SJSA1 (cell line): ENCODE measurements at regions not wholly inside any gene's neighbourhood (a gene's known extent, or its start where the extent isn't known, plus 50 kb on each side); places are given as distances from the start of the nearest gene placed in this dataset.
A peak's percentile ranks its signal among the peaks of the same experiment; 100 is the strongest.
"Not testable (repeated sequence)": the region's sequence is repeated elsewhere in the genome, so short reads cannot be mapped to it uniquely, and the experiment has no call there.

ENCODE experiments used
- DNase-seq, 2 experiments: peaks; one replicate each; pipeline ENCODE4 v3.0.0-alpha.2; 2015 to 2020; ENCODE audit warnings: low spot score in 2 of 2, low read depth in 1 of 2
- H3K27ac ChIP-seq: fragments of 250-450 bp; sonication (Bioruptor Pico); 2 replicates; pipeline ENCODE4 v1.5.1; 2020; ENCODE audit warnings: mild to moderate bottlenecking, moderate library complexity
- H3K27me3 ChIP-seq: fragments of 250-450 bp; sonication (Bioruptor Pico); replicated peaks from 2 replicates; pipeline ENCODE4 v1.5.1; 2020; ENCODE audit warnings: mild to moderate bottlenecking, moderate library complexity
- H3K36me3 ChIP-seq: fragments of 250-450 bp; sonication (Bioruptor Pico); 2 replicates; pipeline ENCODE4 v1.5.1; 2020; ENCODE audit warnings: mild to moderate bottlenecking
- H3K4me1 ChIP-seq: fragments of 250-450 bp; sonication (Bioruptor Pico); replicated peaks from 2 replicates; pipeline ENCODE4 v1.6.1; 2021; ENCODE audit warnings: mild to moderate bottlenecking
- H3K4me3 ChIP-seq: fragments of 250-450 bp; sonication (Bioruptor Pico); 2 replicates; pipeline ENCODE4 v1.5.1; 2020; ENCODE audit warnings: mild to moderate bottlenecking
- H3K9me3 ChIP-seq: fragments of 250-450 bp; sonication (Bioruptor Pico); replicated peaks from 2 replicates; pipeline ENCODE4 v1.5.1; 2020; ENCODE audit warnings: mild to moderate bottlenecking

GRCh38 chr12:131466306-131466705 is 244.6 kb upstream of the SFSWAP start:
- H3K36me3 ChIP-seq = no peaks in the 10 kb centered on the region
- H3K4me1 ChIP-seq = no peaks in the 10 kb centered on the region
- no peak for DNase-seq
- no peaks in the 10 kb centered on the region for H3K27me3 ChIP-seq
- H3K4me3 ChIP-seq = no peak overlapping the region
- H3K9me3 ChIP-seq = no peaks in the 10 kb centered on the region
- H3K27ac ChIP-seq = no peak overlapping the region

- no peaks in the 10 kb centered on the region for H3K36me3 ChIP-seq
- H3K4me1 ChIP-seq = no peaks in the 10 kb centered on the region
- no peak overlapping the region for H3K4me3 ChIP-seq
- no peaks in the 10 kb centered on the region for H3K9me3 ChIP-seq
- H3K27ac ChIP-seq = no peak overlapping the region
- no peak for DNase-seq
- H3K27me3 ChIP-seq = no peaks in the 10 kb centered on the region
Measured at GRCh38 chr12:131466932-131467331, 244.0 kb upstream of the SFSWAP start.

GRCh38 chr12:131468206-131468605 is 242.7 kb upstream of the SFSWAP start:
- H3K4me3 ChIP-seq = no peak overlapping the region
- no peaks in the 10 kb centered on the region for H3K36me3 ChIP-seq
- H3K27ac ChIP-seq = no peak overlapping the region
- H3K27me3 ChIP-seq = no peaks in the 10 kb centered on the region
- H3K4me1 ChIP-seq = no peaks in the 10 kb centered on the region
- no peaks in the 10 kb centered on the region for H3K9me3 ChIP-seq
- DNase-seq = no peak

GRCh38 chr12:131469945-131470344 is 240.9 kb upstream of the SFSWAP start:
- H3K4me1 ChIP-seq, H3K36me3 ChIP-seq, H3K4me3 ChIP-seq, H3K27me3 ChIP-seq, H3K27ac ChIP-seq, DNase-seq, H3K9me3 ChIP-seq: not testable (repeated sequence)

- Histone ChIP-seq H3K27me3 (no peaks in the 10 kb centered on the region), H3K4me3 (no peak overlapping the region), H3K9me3 (no peaks in the 10 kb centered on the region), H3K4me1 (no peaks in the 10 kb centered on the region), H3K27ac (no peak overlapping the region), H3K36me3 (no peaks in the 10 kb centered on the region)
- DNase-seq = peak in 1 of 2 experiments; percentile 28
Measured at GRCh38 chr12:131471271-131471905, 239.5 kb upstream of the SFSWAP start.

- Histone ChIP-seq H3K9me3 (no peaks in the 10 kb centered on the region), H3K36me3 (no peaks in the 10 kb centered on the region), H3K27me3 (no peaks in the 10 kb centered on the region), H3K4me3 (no peak overlapping the region), H3K4me1 (no peaks in the 10 kb centered on the region), H3K27ac (no peak overlapping the region)
- peak in 1 of 2 experiments; percentile 23 for DNase-seq
Measured at GRCh38 chr12:131471946-131472732, 238.8 kb upstream of the SFSWAP start.

GRCh38 chr12:131473261-131473660 is 237.6 kb upstream of the SFSWAP start:
- Histone ChIP-seq H3K27me3 (no peaks in the 10 kb centered on the region), H3K4me3 (no peak overlapping the region), H3K4me1 (no peaks in the 10 kb centered on the region), H3K36me3 (no peaks in the 10 kb centered on the region), H3K9me3 (no peaks in the 10 kb centered on the region), H3K27ac (no peak overlapping the region)
- DNase-seq = peak in 1 of 2 experiments; percentile 26

- Histone ChIP-seq H3K27ac (no peak overlapping the region), H3K4me3 (no peak overlapping the region), H3K27me3 (no peaks in the 10 kb centered on the region), H3K36me3 (no peaks in the 10 kb centered on the region), H3K4me1 (no peaks in the 10 kb centered on the region), H3K9me3 (no peaks in the 10 kb centered on the region)
- DNase-seq = peak in 1 of 2 experiments; percentile 17
Measured at GRCh38 chr12:131473741-131474709, 236.9 kb upstream of the SFSWAP start.

- H3K9me3 ChIP-seq, H3K27me3 ChIP-seq, H3K36me3 ChIP-seq, H3K4me1 ChIP-seq, H3K4me3 ChIP-seq, H3K27ac ChIP-seq: not testable (repeated sequence)
- peak in 1 of 2 experiments; percentile 19 for DNase-seq
Measured at GRCh38 chr12:131475012-131475411, 235.9 kb upstream of the SFSWAP start.

GRCh38 chr12:131477613-131478012 is 233.3 kb upstream of the SFSWAP start:
- no peaks in the 10 kb centered on the region for H3K9me3 ChIP-seq
- no peak overlapping the region for H3K4me3 ChIP-seq
- H3K36me3 ChIP-seq = no peaks in the 10 kb centered on the region
- no peaks in the 10 kb centered on the region for H3K27me3 ChIP-seq
- H3K4me1 ChIP-seq = no peaks in the 10 kb centered on the region
- H3K27ac ChIP-seq = no peak overlapping the region
- DNase-seq = no peak

- DNase-seq = no peak
- no peaks in the 10 kb centered on the region for H3K9me3 ChIP-seq
- no peak overlapping the region for H3K4me3 ChIP-seq
- H3K36me3 ChIP-seq = no peaks in the 10 kb centered on the region
- H3K27ac ChIP-seq = no peak overlapping the region
- no peaks in the 10 kb centered on the region for H3K4me1 ChIP-seq
- H3K27me3 ChIP-seq = no peaks in the 10 kb centered on the region
Measured at GRCh38 chr12:131478468-131478867, 232.4 kb upstream of the SFSWAP start.

GRCh38 chr12:131482199-131482598 is 228.7 kb upstream of the SFSWAP start:
- Histone ChIP-seq H3K36me3 (no peaks in the 10 kb centered on the region), H3K4me1 (no peaks in the 10 kb centered on the region), H3K27ac (no peak overlapping the region), H3K9me3 (no peaks in the 10 kb centered on the region), H3K4me3 (no peak overlapping the region), H3K27me3 (0 out of 2 replicates have a peak, but pooled peaks cover 3% of the 10 kb centered on the region)
- DNase-seq = no peak

- 0 out of 2 replicates have a peak, but pooled peaks cover 3% of the 10 kb centered on the region for H3K27me3 ChIP-seq
- H3K9me3 ChIP-seq = no peaks in the 10 kb centered on the region
- no peak for DNase-seq
- no peaks in the 10 kb centered on the region for H3K4me1 ChIP-seq
- no peak overlapping the region for H3K27ac ChIP-seq
- no peak overlapping the region for H3K4me3 ChIP-seq
- no peaks in the 10 kb centered on the region for H3K36me3 ChIP-seq
Measured at GRCh38 chr12:131482686-131483085, 228.2 kb upstream of the SFSWAP start.
